ENCODE measurements at regions not wholly inside any gene's neighbourhood (a gene's known extent, or its start where the extent isn't known, plus 50 kb on each side); places are given as distances from the start of the nearest gene placed in this dataset.

GRCh38 chr4:189506080-189506479 is 434.6 kb upstream of the FRG1 start:
- H3K36me3 ChIP-seq: no peaks in the 10 kb centered on the region
- no peak for TF ChIP-seq POLR2A (IDR thresholded peaks at IDR 0.05)
- TF ChIP-seq CTCF (IDR thresholded peaks at IDR 0.05): no peak
- H3K27ac ChIP-seq: no peak overlapping the region
- H3K4me1 ChIP-seq: no peaks in the 10 kb centered on the region
- DNase-seq: no peak
- H3K9me3 ChIP-seq: no peaks in the 10 kb centered on the region
- intact Hi-C loops (cut with DNase I; ENCODE audit: low total_unique reads): no loop called here
- no peak overlapping the region for H3K4me3 ChIP-seq
- H3K27me3 ChIP-seq: no peaks in the 10 kb centered on the region

- H3K4me3 ChIP-seq: no peak overlapping the region
- no peaks in the 10 kb centered on the region for H3K9me3 ChIP-seq
- no peaks in the 10 kb centered on the region for H3K27me3 ChIP-seq
- TF ChIP-seq CTCF (IDR thresholded peaks at IDR 0.05) (no peak), POLR2A (IDR thresholded peaks at IDR 0.05) (no peak)
- H3K4me1 ChIP-seq: no peaks in the 10 kb centered on the region
- DNase-seq: no peak
- intact Hi-C loops (cut with DNase I; ENCODE audit: low total_unique reads): no loop called here
- H3K27ac ChIP-seq: no peak overlapping the region
- no peaks in the 10 kb centered on the region for H3K36me3 ChIP-seq
Measured at GRCh38 chr4:189507060-189507459, 433.6 kb upstream of the FRG1 start.

- Histone ChIP-seq H3K4me3 (no peak overlapping the region), H3K9me3 (no peaks in the 10 kb centered on the region), H3K4me1 (no peaks in the 10 kb centered on the region), H3K36me3 (no peaks in the 10 kb centered on the region), H3K27me3 (no peaks in the 10 kb centered on the region), H3K27ac (no peak overlapping the region)
- intact Hi-C loops (cut with DNase I; ENCODE audit: low total_unique reads): no loop called here
- DNase-seq: no peak
- TF ChIP-seq POLR2A (IDR thresholded peaks at IDR 0.05) (no peak), CTCF (IDR thresholded peaks at IDR 0.05) (no peak)
Measured at GRCh38 chr4:189510601-189511000, 430.1 kb upstream of the FRG1 start.

- TF ChIP-seq POLR2A (IDR thresholded peaks at IDR 0.05) (no peak), CTCF (IDR thresholded peaks at IDR 0.05) (no peak)
- intact Hi-C loops (cut with DNase I; ENCODE audit: low total_unique reads): no loop called here
- Histone ChIP-seq H3K4me3 (no peak overlapping the region), H3K9me3 (no peaks in the 10 kb centered on the region), H3K36me3 (no peaks in the 10 kb centered on the region), H3K27me3 (no peaks in the 10 kb centered on the region), H3K27ac (no peak overlapping the region), H3K4me1 (no peaks in the 10 kb centered on the region)
- no peak for DNase-seq
Measured at GRCh38 chr4:189511581-189511980, 429.1 kb upstream of the FRG1 start.

GRCh38 chr4:189513421-189513820 is 427.3 kb upstream of the FRG1 start:
- TF ChIP-seq CTCF (IDR thresholded peaks at IDR 0.05) (no peak), POLR2A (IDR thresholded peaks at IDR 0.05) (no peak)
- DNase-seq: no peak
- Histone ChIP-seq H3K4me3 (no peak overlapping the region), H3K27me3 (no peaks in the 10 kb centered on the region), H3K4me1 (no peaks in the 10 kb centered on the region), H3K27ac (no peak overlapping the region), H3K36me3 (no peaks in the 10 kb centered on the region), H3K9me3 (no peaks in the 10 kb centered on the region)
- intact Hi-C loops (cut with DNase I; ENCODE audit: low total_unique reads): no loop called here
